Activated T-helper 17 cell treated with anti-CD3 and anti-CD28 coated beads, Interleukin-2, amount 50 U/mL, for 72 hours (primary cell): ENCODE measurements at regions not wholly inside any gene's neighbourhood (a gene's known extent, or its start where the extent isn't known, plus 50 kb on each side); places are given as distances from the start of the nearest gene placed in this dataset.

Experiments
- ATAC-seq: fragments of 150-1000 bp; cut with Tn5 transposase; replicated peaks from 2 replicates; pipeline ENCODE4 v1.10.0; 2021; ENCODE audit warnings: mild to moderate bottlenecking, moderate library complexity
- H3K27ac Mint-ChIP-seq: one replicate; pipeline ENCODE4 v1.8.0; 2022; ENCODE audit warnings: mixed read lengths
- H3K27me3 Mint-ChIP-seq: one replicate; pipeline ENCODE4 v1.8.0; 2022; ENCODE audit warnings: mixed read lengths
- H3K36me3 Mint-ChIP-seq: one replicate; pipeline ENCODE4 v1.8.0; 2022; ENCODE audit warnings: low read depth, mild to moderate bottlenecking, mixed read lengths
- H3K4me1 Mint-ChIP-seq: one replicate; pipeline ENCODE4 v1.8.0; 2022; ENCODE audit warnings: mixed read lengths
- H3K4me3 Mint-ChIP-seq: one replicate; pipeline ENCODE4 v1.8.0; 2022; ENCODE audit warnings: mild to moderate bottlenecking, mixed read lengths
- H3K9me3 Mint-ChIP-seq: one replicate; pipeline ENCODE4 v1.8.0; 2022; ENCODE audit warnings: mixed read lengths

GRCh38 chr19:31666126-31666525 lies 316.9 kb upstream of the TSHZ3 start:
- no peak for ATAC-seq
- no peak overlapping the region for H3K27ac Mint-ChIP-seq
- peaks cover 3% of the 10 kb centered on the region for H3K27me3 Mint-ChIP-seq
- H3K4me3 Mint-ChIP-seq: no peak overlapping the region
- H3K36me3 Mint-ChIP-seq: no peaks in the 10 kb centered on the region
- H3K9me3 Mint-ChIP-seq: no peaks in the 10 kb centered on the region
- no peaks in the 10 kb centered on the region for H3K4me1 Mint-ChIP-seq

- Mint-ChIP-seq H3K4me1 (no peaks in the 10 kb centered on the region), H3K27ac (no peak overlapping the region), H3K4me3 (no peak overlapping the region), H3K36me3 (no peaks in the 10 kb centered on the region), H3K9me3 (no peaks in the 10 kb centered on the region), H3K27me3 (peaks cover 3% of the 10 kb centered on the region)
- no peak for ATAC-seq
Measured at GRCh38 chr19:31667106-31667505, 317.9 kb upstream of the TSHZ3 start.

GRCh38 chr19:31668921-31669320 lies 319.7 kb upstream of the TSHZ3 start:
- Mint-ChIP-seq H3K27me3 (peaks cover 3% of the 10 kb centered on the region), H3K4me3 (no peak overlapping the region), H3K9me3 (no peaks in the 10 kb centered on the region), H3K36me3 (no peaks in the 10 kb centered on the region), H3K27ac (no peak overlapping the region), H3K4me1 (no peaks in the 10 kb centered on the region)
- no peak for ATAC-seq

- no peaks in the 10 kb centered on the region for H3K4me1 Mint-ChIP-seq
- H3K36me3 Mint-ChIP-seq: no peaks in the 10 kb centered on the region
- H3K27ac Mint-ChIP-seq: no peak overlapping the region
- no peak for ATAC-seq
- H3K4me3 Mint-ChIP-seq: no peak overlapping the region
- no peaks in the 10 kb centered on the region for H3K9me3 Mint-ChIP-seq
- peaks cover 6% of the 10 kb centered on the region for H3K27me3 Mint-ChIP-seq
Measured at GRCh38 chr19:31670931-31671330, 321.7 kb upstream of the TSHZ3 start.

GRCh38 chr19:31671411-31672035 lies 322.3 kb upstream of the TSHZ3 start:
- Mint-ChIP-seq H3K4me3 (no peak overlapping the region), H3K27ac (no peak overlapping the region), H3K36me3 (no peaks in the 10 kb centered on the region), H3K27me3 (peaks cover 6% of the 10 kb centered on the region), H3K9me3 (no peaks in the 10 kb centered on the region), H3K4me1 (no peaks in the 10 kb centered on the region)
- ATAC-seq: no peak

- no peaks in the 10 kb centered on the region for H3K36me3 Mint-ChIP-seq
- H3K27ac Mint-ChIP-seq: no peak overlapping the region
- no peaks in the 10 kb centered on the region for H3K9me3 Mint-ChIP-seq
- ATAC-seq: no peak
- H3K4me3 Mint-ChIP-seq: no peak overlapping the region
- H3K27me3 Mint-ChIP-seq: peaks cover 3% of the 10 kb centered on the region
- no peaks in the 10 kb centered on the region for H3K4me1 Mint-ChIP-seq
Measured at GRCh38 chr19:31674503-31675192, 325.4 kb upstream of the TSHZ3 start.

- no peak for ATAC-seq
- no peak overlapping the region for H3K27ac Mint-ChIP-seq
- H3K36me3 Mint-ChIP-seq: no peaks in the 10 kb centered on the region
- no peaks in the 10 kb centered on the region for H3K4me1 Mint-ChIP-seq
- no peak overlapping the region for H3K4me3 Mint-ChIP-seq
- H3K9me3 Mint-ChIP-seq: no peaks in the 10 kb centered on the region
- H3K27me3 Mint-ChIP-seq: peaks cover 3% of the 10 kb centered on the region
Measured at GRCh38 chr19:31675193-31675913, 326.1 kb upstream of the TSHZ3 start.

GRCh38 chr19:31676271-31677004 lies 327.2 kb upstream of the TSHZ3 start:
- H3K36me3 Mint-ChIP-seq: no peaks in the 10 kb centered on the region
- no peak overlapping the region for H3K27ac Mint-ChIP-seq
- no peaks in the 10 kb centered on the region for H3K9me3 Mint-ChIP-seq
- no peaks in the 10 kb centered on the region for H3K4me1 Mint-ChIP-seq
- no peak overlapping the region for H3K4me3 Mint-ChIP-seq
- ATAC-seq: no peak
- peaks cover 3% of the 10 kb centered on the region for H3K27me3 Mint-ChIP-seq

GRCh38 chr19:31678421-31678820 lies 329.2 kb upstream of the TSHZ3 start:
- H3K27ac Mint-ChIP-seq: no peak overlapping the region
- H3K4me1 Mint-ChIP-seq: no peaks in the 10 kb centered on the region
- H3K36me3 Mint-ChIP-seq: no peaks in the 10 kb centered on the region
- H3K4me3 Mint-ChIP-seq: no peak overlapping the region
- H3K27me3 Mint-ChIP-seq: peaks cover 3% of the 10 kb centered on the region
- ATAC-seq: no peak
- H3K9me3 Mint-ChIP-seq: no peaks in the 10 kb centered on the region

- ATAC-seq: no peak
- Mint-ChIP-seq H3K4me3 (no peak overlapping the region), H3K27ac (no peak overlapping the region), H3K4me1 (no peaks in the 10 kb centered on the region), H3K9me3 (no peaks in the 10 kb centered on the region), H3K36me3 (no peaks in the 10 kb centered on the region), H3K27me3 (peaks cover 3% of the 10 kb centered on the region)
Measured at GRCh38 chr19:31681121-31681520, 331.9 kb upstream of the TSHZ3 start.

GRCh38 chr19:31693131-31693932 lies 344.1 kb upstream of the TSHZ3 start:
- Mint-ChIP-seq H3K4me1 (no peaks in the 10 kb centered on the region), H3K4me3 (no peak overlapping the region), H3K27me3 (peaks cover 11% of the 10 kb centered on the region), H3K36me3 (no peaks in the 10 kb centered on the region), H3K9me3 (peaks cover 4% of the 10 kb centered on the region), H3K27ac (no peak overlapping the region)
- ATAC-seq: no peak

GRCh38 chr19:31693933-31694269 lies 344.7 kb upstream of the TSHZ3 start:
- H3K27ac Mint-ChIP-seq: no peak overlapping the region
- peaks cover 11% of the 10 kb centered on the region for H3K27me3 Mint-ChIP-seq
- no peaks in the 10 kb centered on the region for H3K36me3 Mint-ChIP-seq
- no peak overlapping the region for H3K4me3 Mint-ChIP-seq
- no peak for ATAC-seq
- no peaks in the 10 kb centered on the region for H3K4me1 Mint-ChIP-seq
- peaks cover 4% of the 10 kb centered on the region for H3K9me3 Mint-ChIP-seq

GRCh38 chr19:31694761-31695160 lies 345.5 kb upstream of the TSHZ3 start:
- no peak overlapping the region for H3K4me3 Mint-ChIP-seq
- peaks cover 11% of the 10 kb centered on the region for H3K27me3 Mint-ChIP-seq
- peaks cover 6% of the 10 kb centered on the region for H3K9me3 Mint-ChIP-seq
- ATAC-seq: no peak
- H3K4me1 Mint-ChIP-seq: no peaks in the 10 kb centered on the region
- no peaks in the 10 kb centered on the region for H3K36me3 Mint-ChIP-seq
- H3K27ac Mint-ChIP-seq: no peak overlapping the region

- no peaks in the 10 kb centered on the region for H3K36me3 Mint-ChIP-seq
- no peaks in the 10 kb centered on the region for H3K4me1 Mint-ChIP-seq
- ATAC-seq: no peak
- no peak overlapping the region for H3K4me3 Mint-ChIP-seq
- H3K9me3 Mint-ChIP-seq: peaks cover 20% of the 10 kb centered on the region
- H3K27ac Mint-ChIP-seq: no peak overlapping the region
- peaks cover 6% of the 10 kb centered on the region for H3K27me3 Mint-ChIP-seq
Measured at GRCh38 chr19:31699421-31699820, 350.2 kb upstream of the TSHZ3 start.
